ENCODE measurements at regions not wholly inside any gene's neighbourhood (a gene's known extent, or its start where the extent isn't known, plus 50 kb on each side); places are given as distances from the start of the nearest gene placed in this dataset.

- TF ChIP-seq CTCF (IDR thresholded peaks at IDR 0.05 in 8 of 11, conservative IDR thresholded peaks at IDR 0.05 in 3 of 11) (no peak), POLR2AphosphoS5 (IDR thresholded peaks at IDR 0.05) (no peak), POLR2A (IDR thresholded peaks at IDR 0.05) (no peak)
Observed at GRCh38 chr6:6801005-6801335, 212.4 kb downstream of the LY86 start.
